ENCODE measurements at regions not wholly inside any gene's neighbourhood (a gene's known extent, or its start where the extent isn't known, plus 50 kb on each side); places are given as distances from the start of the nearest gene placed in this dataset.

GRCh38 chr5:145668714-145669113 lies 166.4 kb downstream of the PRELID2 start:
- TF ChIP-seq JUNB (IDR thresholded peaks at IDR 0.05) (no peak), HOXB13 (CRISPR knock-in tag; IDR thresholded peaks at IDR 0.05; ENCODE audit: low read depth) (no peak), KDM5A (IDR thresholded peaks at IDR 0.05) (no peak), REST (IDR thresholded peaks at IDR 0.05) (no peak), NPAS2 (CRISPR knock-in tag; IDR thresholded peaks at IDR 0.05; ENCODE audit: borderline replicate concordance) (no peak), E2F6 (IDR thresholded peaks at IDR 0.05; ENCODE audit: borderline replicate concordance, low read depth) (no peak), MAFK (IDR thresholded peaks at IDR 0.05; ENCODE audit: partially characterized antibody) (no peak), SMC3 (IDR thresholded peaks at IDR 0.05) (no peak), CTCF (IDR thresholded peaks at IDR 0.05) (no peak), RCOR1 (IDR thresholded peaks at IDR 0.05; ENCODE audit: low read depth, low read length) (no peak), POLR2AphosphoS2 (conservative IDR thresholded peaks at IDR 0.05; ENCODE audit: low read length) (no peak), CHD2 (IDR thresholded peaks at IDR 0.05; ENCODE audit: low read length, partially characterized antibody) (no peak), POLR2A (IDR thresholded peaks at IDR 0.05; ENCODE audit: low read length) (no peak), EP300 (IDR thresholded peaks at IDR 0.05) (no peak)

All from A549 (cell line).